NCI-H1048 (cell line): ENCODE measurements at regions not wholly inside any gene's neighbourhood (a gene's known extent, or its start where the extent isn't known, plus 50 kb on each side); places are given as distances from the start of the nearest gene placed in this dataset.

Experiments used
- DNase-seq: peaks from one replicate; lab custom pipeline; 2025; lab: John Stamatoyannopoulos, UW

DNA sequence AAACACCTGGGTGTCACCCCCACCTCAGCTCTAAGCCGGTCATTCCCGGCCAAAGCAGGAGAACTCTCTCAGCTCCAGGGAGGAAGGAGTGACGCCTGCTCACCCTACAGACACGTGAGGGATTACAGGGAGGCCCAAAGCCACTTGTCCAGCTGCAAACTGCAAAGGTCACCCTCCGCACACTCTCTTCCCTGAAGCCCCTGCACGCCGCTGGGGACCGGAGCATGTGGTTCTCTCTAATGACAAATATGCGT lies 108.0 kb upstream of the ID2 start:
- no peak for DNase-seq

DNA sequence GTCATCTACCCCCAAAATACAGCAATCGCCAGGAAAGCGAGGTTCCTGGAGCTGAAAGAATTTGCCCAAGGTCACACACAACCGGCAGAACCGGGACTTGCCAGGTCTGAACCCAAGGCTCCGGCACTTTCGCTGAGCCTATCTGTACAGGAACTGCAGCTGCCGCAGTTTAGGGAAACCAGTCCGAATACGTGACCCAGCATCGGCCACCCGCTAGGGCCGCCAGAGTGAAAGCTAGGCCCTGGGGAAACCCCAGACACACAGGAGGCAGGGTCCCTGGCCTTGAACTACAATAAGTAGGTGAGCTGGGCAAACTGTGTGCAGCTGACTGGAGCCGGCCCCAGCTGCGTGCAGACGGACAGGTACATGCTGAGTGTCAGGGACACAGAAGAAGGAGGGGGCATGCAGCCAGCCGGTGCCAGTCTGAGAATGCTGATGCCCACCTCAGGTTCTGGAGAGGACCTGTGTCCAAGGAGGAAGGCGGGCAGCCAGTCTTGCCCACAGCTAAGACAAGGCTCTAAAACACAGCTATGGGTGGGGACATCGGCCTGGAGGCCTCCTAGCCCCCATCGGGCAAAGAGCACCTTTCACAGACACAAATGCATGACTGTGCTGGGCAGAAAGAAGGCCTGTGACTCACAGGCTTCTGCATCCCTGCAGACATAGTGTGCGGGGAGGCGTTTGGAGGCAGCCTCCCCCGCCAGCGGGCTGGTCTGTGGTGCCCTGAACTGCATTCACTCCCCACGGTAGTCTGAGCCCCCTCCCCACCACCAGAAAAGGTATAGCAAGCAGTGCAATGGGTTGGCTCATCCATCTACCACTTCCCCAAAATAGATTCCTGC lies 107.4 kb upstream of the ID2 start:
- no peak for DNase-seq

DNA sequence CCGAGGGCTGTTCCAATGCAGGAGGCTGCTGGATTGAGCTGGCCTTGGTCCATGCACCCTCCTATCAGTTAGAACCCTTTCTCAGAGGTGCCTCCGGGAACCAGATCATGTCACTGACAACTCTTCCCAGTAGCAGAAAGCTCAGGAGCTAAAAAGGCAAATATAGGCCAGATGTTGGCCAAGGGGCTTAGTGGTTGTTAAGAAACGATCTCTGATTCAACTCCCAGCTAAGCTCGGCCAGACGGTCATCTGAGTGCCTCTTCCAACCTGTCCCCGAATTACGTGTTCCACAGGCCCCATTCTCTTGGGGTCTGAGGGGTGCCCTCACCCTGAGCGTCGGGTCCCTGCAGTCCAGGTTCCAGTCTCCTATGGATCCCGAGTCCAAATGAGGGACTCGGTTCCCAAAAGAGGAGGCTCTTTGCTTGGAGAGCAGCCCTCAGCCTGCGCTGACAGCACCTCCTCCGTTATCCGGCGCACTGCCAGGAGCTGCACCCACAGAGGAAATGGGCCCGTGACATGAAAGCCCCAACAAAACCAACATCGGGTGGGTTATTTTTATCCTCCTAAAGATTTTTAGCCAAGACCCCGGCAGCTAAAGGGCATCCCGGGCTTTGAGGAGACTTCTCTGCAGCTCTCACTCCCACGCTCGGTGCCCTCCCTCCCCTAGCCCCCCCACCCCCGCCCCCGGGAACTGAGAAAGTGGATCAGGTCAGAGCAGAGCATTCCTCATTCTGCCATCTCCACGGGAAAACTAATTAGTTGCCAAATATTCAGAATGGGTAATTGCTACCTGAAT lies 106.6 kb upstream of the ID2 start:
- no peak for DNase-seq

DNA sequence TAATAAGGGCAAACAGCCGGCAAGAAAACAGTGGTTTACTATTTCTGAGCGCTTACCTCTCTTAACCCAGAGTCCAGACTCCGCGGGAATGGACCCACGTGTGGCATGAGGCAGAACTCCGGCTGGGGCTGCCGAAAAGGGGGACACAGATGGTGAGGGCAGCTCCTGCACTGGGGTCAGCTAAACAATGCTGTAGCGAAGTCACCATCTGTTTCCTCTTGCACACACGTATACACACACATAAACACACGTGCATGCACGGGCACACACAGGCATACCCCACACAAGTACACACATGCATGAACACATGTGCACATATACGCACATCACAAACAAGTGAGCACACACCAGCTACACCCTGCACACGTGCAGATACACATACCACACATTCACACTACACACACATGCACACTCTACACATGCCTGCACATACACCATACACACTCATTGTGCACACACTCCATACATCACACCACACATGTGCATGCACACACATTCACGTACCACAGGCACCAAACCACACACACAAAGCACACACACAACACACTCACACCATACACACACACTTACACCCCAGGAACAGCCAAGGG lies 105.9 kb upstream of the ID2 start:
- no peak for DNase-seq

DNA sequence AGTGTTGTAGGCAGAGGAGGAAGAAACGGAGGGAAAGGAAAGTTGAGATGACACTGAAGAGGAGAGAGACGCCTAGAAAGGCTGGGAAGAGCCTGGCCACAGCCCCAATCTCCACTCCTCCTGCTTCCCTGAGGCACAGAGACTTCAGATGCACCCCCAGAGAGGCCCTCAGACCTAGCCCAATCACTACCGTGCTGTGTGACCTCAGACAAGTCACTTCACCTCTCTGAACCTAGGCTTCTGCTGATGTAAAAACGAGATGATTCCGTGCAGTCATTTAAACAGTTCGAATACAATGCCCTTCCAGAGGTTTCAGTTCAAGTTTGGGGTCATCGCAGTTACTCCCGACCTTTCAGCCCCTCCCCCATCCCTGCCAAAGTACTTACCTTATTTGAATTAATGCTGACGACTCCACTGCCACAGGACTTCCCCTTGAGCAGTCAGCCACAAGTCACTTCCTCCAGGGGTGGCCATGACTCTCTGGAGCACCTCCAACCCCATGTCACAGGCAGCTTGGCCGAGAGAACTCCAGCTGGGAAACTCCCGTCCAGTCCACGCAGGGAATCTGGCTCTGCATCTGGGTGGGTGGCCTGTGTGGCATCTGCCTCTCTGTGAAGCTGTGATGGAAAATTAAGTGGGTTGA lies 105.2 kb upstream of the ID2 start:
- no peak for DNase-seq

DNA sequence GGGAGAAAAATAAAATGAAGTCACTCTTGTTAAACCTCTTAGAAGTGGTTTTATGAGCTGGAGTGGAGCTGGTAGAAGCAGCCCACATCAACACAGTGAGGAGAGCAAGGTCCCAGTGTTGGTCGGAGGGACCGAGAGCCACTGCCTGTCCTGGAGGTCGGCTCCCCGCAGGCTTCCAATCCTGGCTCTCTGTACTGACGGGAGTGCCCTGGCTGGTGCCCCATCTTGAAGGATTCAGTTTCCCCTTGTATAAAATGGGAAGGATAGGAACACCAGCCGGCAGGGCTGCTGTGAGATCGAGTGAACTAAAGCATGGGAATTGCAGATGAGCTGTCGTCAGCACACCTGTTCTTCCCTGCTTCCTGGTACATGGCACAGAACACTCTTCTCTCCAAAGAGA lies 104.3 kb upstream of the ID2 start:
- DNase-seq: no peak

DNA sequence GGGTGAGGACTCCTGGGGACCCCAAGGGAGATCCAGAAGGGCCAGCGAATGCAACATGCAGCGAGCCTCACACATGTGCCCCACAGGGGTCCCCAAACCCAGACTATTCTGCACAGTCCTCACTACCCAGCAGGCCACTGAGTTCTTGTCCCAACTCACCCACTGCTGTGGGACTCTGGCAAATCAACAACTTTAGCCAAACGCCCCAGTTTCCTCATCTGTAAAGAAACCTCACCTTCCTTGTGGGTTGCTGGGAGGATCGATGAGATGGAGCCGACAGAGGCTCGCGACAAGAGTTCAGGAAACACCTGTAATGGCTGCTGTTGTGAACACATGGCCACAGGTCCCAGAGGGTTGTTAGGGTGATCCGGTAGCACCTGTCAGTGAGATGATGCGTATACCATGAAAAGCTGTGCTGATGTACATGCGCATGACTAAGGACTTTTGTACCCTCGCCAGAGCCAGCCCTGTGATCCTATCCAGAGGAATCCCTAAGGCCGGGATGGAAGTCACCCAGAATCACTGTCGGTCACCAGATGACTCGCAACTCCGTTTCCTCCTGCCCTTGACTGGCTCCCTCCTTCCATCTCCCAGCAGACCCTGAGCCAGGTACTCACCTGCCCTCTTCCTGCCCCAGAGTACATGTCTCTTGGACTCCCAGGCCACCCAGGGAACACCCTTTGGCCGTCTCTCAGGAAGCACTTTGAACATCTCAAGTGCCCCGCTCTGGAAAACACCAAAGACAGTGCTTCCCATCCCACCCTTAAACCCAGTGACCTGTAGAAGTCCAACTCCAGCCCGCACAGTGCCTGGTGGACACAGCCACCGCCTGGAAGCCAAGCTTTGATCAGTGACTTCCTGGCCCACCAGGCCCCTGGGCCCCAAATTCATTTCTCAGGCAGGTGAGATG lies 103.3 kb upstream of the ID2 start:
- no peak for DNase-seq

DNA sequence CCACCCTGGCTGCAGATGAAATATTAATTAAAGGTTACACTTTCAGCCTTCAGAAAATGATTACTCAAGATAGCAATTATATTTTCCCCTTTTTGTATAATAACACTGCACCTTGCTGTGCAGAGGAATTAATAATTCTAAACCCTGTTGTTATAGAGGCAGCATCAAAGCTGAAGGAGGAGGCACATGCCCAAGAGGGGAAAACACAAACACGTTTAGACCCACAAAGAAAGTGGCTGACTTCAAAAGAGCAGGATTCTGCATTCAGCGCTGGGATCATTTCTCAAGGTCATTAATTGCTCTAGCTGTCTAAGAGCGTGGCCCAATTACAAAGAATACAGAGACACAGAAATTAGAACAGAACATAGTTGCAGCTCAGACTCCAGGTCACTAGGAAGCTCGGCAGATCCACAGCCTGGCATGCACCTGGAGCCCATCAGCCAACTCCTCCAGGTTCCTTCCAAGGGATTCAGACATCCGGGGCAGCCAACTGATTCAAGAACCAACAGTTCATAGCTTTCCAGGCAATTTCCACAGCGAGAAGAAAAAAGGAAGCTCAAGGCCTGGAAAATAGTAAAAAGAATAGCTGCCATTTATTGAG lies 102.3 kb upstream of the ID2 start:
- no peak for DNase-seq

DNA sequence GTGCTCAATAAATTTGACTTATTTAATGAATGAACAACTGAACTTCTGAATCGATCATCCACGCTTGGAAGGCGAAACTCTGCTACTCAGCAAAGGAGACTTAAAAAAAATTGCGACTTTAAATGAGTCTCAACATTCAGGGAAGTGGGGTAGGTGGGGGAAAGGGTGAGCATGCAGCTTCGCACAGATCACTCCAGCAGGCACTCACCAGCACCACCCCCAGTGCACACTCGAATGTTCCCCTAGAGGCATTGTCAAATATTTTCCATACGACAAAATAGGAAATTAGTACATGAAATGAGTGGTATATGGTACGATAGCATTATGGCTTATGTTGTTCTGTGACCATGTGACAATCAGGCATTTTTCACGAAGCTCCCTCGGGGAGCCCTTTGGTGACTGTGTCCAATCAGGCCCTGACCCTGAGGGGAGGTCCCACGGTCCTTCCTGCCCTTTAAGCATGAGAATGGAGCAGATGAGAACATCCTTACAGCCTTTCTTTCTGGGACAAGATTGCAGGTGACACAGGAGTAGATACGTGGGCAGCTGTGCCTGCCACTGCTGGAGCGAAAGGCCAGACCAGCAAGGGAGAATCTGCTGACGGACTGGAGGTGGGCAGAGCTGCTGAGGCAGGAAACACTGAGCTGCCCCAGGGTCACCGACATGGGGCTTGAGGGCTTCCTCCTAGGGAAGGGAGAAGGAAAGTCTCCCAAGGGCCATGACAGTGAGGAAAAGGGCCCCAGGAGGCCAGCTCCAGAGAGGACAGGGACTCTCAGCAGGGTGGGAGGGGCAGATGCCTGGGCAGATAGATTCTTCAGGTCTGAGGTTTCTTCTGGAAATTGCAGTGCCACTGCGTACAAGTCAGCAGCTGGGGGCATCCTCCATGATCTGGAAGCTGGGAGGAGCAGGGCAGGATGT lies 101.3 kb upstream of the ID2 start:
- DNase-seq: no peak

DNA sequence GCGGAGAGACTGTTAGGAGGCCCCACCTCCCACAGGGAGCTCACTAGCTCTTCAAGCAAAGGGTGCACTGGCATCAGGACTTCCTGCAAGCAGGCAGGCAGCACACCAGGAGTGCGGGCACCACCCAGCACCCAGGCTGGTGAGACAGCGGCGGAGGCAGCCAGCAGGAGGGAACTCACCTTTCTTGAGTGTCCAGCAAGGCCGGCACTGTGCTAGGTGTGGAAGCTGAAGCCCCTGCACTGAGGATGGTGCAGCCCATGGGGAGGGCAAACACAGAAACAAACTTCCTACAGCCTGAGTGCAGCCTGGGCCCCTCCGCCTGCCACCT lies 100.7 kb upstream of the ID2 start:
- DNase-seq: no peak

DNA sequence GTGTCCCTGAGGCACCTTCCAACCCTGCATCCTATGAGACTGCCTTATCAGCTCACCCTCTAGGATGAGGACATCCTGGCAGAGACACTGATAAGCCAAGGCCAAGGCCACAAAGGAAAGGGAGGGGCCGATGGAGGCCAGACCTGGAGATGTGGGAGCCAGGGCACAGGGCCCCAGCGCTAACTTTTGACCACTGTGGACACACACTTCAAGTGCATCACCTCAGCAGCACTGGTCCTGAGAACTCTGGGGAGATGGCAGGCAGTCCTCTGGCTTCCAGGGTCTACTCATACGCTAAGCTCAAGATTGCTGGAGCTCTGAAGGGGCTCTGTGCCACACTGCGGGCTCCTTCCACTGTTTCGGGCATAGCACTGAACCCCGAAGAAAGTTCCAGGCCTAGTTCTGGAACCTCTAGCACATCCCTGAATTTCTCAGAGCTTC lies 100.2 kb upstream of the ID2 start:
- no peak for DNase-seq

DNA sequence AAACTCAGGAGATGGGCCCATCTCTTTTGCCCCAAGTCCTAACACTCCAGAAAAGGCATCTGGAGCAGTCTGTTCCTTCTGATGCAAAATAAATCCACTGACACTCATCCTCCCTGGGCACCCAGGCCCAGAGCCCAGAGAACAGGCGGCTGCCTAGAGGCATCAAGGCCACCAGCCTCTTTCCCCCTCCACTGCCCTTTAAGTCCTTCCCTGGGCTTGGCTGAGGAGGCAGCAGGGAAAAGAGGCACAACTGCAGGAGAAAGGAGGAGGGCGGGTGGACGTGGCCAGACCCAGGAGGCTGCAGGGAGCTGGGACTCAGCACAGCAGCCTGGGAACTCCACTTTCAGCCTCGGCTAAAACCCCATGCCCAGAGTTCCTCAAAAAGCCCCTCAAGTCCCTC lies 99.7 kb upstream of the ID2 start:
- DNase-seq: no peak

DNA sequence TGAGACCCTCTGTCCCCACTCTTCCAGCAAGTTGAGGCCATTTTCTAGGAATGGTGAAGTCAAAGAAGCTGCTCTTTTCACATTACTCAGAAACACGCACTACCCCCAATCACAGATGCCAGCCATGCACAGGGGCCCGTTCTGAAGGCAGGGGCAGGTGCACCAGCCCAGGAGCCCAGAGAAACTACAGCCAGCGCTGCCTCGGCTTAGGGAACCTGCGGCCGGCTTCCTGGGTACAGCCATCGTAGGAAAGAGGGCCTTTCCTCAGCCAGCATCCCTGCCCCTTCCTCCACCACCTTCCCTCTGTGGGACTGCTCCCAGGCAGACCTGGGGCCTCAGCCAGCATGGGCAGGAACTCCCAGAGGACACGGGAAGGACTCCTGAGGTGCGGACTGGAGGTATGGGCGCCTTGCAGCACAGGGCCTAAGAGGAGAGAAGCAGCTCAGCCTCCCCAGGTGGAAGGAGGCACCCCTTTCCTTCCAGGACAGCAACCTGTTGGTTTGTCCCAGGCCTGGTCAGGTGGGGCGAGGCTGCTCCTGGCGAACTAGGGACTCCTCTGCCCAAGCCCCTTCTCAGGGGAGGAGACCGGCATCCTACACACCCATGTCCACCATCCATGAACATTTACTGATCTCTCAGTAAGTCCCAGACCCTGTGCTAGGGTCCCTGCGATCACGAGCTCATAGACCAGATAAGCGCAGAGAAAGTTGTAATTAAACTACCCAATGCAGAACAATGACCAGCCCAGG lies 99.0 kb upstream of the ID2 start:
- DNase-seq: no peak

DNA sequence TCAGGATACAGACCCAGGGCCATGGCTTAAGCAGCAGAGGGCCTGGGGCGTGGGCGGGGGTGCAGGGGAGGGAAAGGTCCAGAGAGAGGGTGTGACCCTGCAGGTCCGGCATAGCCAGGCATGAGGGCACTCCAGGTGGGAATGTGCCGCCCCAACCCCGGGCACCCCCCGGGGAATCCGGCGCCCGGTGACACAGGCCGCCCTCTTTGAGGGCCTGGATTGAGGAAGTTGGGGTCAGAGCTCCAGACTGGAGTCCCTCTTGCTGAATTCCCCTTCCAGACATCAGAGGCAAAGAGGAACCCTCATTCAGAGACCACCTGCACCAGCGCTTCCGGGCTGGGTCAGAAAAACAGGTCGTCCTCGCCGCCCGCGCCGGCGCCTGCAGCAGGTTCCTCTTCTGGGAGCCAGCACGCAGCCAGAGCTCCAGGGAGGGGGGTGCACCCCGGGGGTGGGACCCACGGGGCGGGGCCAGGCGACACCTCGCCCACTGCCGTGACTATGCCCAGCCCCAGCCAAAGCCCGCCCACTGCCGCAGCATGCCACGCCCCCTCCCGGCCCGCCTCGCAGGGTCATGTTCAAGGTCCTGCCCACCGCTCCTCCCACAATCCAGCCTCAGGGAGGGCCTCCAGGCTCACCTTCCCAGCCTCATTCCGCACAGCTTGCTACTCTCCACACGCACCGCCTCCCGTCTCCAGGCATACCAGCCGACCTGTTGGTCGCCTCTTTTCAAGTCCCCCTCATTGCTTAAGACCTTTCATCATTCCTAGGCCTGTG lies 98.3 kb upstream of the ID2 start:
- no peak for DNase-seq

DNA sequence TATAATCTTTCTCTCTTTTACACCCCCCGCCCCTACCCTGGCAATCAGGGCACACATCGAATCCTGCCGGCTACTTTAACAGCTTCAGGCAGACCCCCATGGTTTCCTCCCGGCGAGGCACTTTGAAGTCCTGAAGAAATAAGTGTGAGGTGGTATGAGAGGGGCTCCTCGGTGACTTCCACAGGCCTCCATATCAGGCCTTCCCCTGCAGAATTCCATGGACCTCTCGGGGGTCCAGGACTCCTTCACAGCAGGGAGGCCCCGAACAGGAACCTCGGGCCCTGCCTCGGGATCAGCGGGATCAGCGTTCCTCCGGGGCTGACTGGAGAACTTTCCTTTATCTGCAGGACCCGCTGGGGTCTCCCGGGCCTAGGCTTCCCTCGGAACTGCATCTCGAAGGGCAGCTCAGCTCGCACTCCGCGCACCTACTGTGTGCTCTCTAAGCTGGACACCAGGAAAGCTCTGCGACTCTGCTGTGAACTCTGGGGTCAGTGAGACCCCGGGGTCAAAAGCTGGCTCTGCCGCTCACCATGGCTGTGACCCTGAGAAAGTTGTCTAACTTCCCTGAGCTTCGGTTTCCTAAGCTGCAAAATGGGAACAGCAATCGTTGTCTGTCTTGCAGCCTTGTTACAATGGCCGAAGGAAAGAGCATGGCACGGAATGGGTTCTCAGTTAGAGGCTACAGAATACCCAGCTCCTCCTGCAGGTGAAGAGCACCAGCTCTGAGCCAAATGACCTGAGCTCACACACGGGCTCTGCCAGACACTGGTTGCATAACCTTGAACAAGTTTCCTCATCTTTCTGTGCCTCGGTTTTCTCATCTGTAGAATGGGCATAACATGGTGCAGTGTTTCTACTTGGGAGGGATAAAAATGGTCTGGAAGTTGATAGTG lies 97.4 kb upstream of the ID2 start:
- DNase-seq: no peak

DNA sequence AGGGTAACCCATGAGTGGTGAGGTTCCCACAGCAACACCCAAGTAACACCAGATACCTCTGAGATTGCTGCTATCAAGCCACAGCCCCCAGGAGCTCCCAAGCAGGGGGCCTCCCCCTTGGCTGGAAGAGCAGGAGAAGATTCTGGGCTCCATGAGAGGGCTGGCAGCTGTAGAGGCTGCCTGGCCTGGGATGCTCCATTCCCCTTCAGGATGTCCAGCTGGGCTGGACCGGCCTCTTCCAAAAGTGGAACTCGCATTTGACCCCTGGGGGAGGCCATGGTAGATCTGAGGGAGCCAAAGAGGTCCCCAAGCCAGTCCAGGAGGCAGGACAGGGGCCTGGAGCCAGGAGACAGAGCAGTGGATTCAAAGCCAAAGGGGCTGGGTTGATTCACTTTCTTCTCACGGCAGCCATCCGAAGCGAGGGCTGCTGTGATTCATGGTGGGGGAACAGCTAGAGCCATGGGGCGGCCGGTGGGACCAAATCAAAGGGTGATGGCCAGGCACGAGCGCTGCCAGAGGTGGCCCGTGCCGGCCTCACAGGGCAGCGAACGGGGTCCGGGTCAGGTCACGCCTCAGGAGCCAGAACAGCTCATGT lies 95.3 kb upstream of the ID2 start:
- no peak for DNase-seq

DNA sequence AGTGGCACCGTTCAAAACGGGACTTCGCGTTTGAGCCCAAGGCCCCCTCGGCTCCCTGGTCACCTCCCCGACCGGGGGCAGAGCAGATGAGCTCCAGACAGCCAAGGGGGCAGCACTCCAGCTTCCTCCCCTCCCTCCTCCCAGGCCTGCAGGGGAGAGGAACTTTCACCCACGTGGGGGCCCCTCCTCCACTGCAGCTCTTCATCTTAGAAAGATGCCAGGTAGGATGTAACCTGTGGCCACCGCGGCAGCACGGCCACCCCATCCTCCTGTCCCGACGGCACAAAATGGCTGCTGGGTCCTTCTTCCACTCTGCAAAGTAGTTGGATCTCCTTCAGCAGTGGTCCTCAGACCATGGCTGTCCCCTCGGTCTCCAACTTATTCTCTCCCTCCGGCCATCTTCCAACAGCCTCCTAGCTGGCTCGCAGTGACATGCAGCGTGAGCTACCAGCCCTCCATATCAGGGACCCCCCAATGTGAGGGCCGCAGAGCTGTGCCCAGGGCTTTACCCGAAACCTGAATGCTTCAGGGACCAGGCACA lies 94.5 kb upstream of the ID2 start:
- no peak for DNase-seq
